SK-N-SH (cell line): ENCODE measurements at regions not wholly inside any gene's neighbourhood (a gene's known extent, or its start where the extent isn't known, plus 50 kb on each side); places are given as distances from the start of the nearest gene placed in this dataset.

Experiments used
- CTCF ChIA-PET: fragments of 300-600, 350-600 bp; formaldehyde crosslinking; extraction: SDS; loops from one replicate; lab custom pipeline; 2021; lab: Yijun Ruan, JAX
- POLR2A ChIA-PET: fragments of 350-600 bp; sonication (Branson Sonifier 250); formaldehyde crosslinking; extraction: SDS; loops from one replicate; lab custom pipeline; 2020; ENCODE audit warnings: antibody characterized with exemption, inconsistent platforms; lab: Yijun Ruan, JAX
- DNase-seq: peaks from one replicate; pipeline ENCODE4 v3.0.0; 2012
- H2AFZ ChIP-seq: fragments of 200-600 bp; sonication (generic); 2 replicates; pipeline ENCODE4 v1.8.1; 2016; ENCODE audit warnings: antibody characterized with exemption, mild to moderate bottlenecking, low read depth
- H3F3A ChIP-seq: fragments of 200-600 bp; sonication (generic); replicated peaks from 2 replicates; pipeline ENCODE3; 2016; ENCODE audit warnings: antibody characterized with exemption, mild to moderate bottlenecking; ENCODE audit not compliant: insufficient read depth
- H3K27ac ChIP-seq, 2 experiments: fragments of 200-500 bp in 1 of 2; fragments of 200-600 bp in 1 of 2; sonication (Bioruptor generic) in 1 of 2; sonication (generic), shearing (Covaris generic) in 1 of 2; 2 replicates each; pipeline versions ENCODE4 v1.5.1 to v1.6.1; 2014 to 2016; ENCODE audit warnings: low read depth in 2 of 2, inconsistent platforms in 1 of 2, low read length in 1 of 2, mild to moderate bottlenecking in 1 of 2, mixed read lengths in 1 of 2
- H3K27me3 ChIP-seq: fragments of 200-600 bp; sonication (generic), shearing (Covaris generic); 2 replicates; pipeline ENCODE4 v1.6.1; 2016; ENCODE audit warnings: mixed run types; ENCODE audit not compliant: insufficient read depth
- H3K36me3 ChIP-seq, 2 experiments: fragments of 200-500 bp in 1 of 2; fragments of 200-600 bp in 1 of 2; sonication (Bioruptor generic) in 1 of 2; sonication (generic) in 1 of 2; replicated peaks in 1 of 2; 2 replicates each; pipeline versions ENCODE3 to v1.5.1; 2014 to 2016; ENCODE audit warnings: low read length in 1 of 2, mild to moderate bottlenecking in 1 of 2; ENCODE audit not compliant: insufficient read depth in 2 of 2, control insufficient read depth in 1 of 2
- H3K4me1 ChIP-seq, 2 experiments: fragments of 200-500 bp in 1 of 2; fragments of 200-600 bp in 1 of 2; sonication (Bioruptor generic) in 1 of 2; sonication (generic), shearing (Covaris generic) in 1 of 2; 2 replicates each; pipeline versions ENCODE4 v1.5.1 to v1.6.1; 2014 to 2016; ENCODE audit warnings: low read depth in 1 of 2, low read length in 1 of 2, mixed run types in 1 of 2; ENCODE audit not compliant: insufficient read depth in 2 of 2, control insufficient read depth in 1 of 2
- H3K4me2 ChIP-seq: fragments of 200-600 bp; sonication (generic), shearing (Covaris generic); 2 replicates; pipeline ENCODE4 v1.6.1; 2017; ENCODE audit warnings: mixed run types
- H3K4me3 ChIP-seq, 2 experiments: fragments of 200-500 bp in 1 of 2; fragments of 200-600 bp in 1 of 2; sonication (Bioruptor generic) in 1 of 2; sonication (generic), shearing (Covaris generic) in 1 of 2; 2 replicates each; pipeline versions ENCODE4 v1.5.1 to v1.8.1; 2014 to 2016; ENCODE audit warnings: low read depth in 2 of 2, inconsistent platforms in 1 of 2, low read length in 1 of 2, mild to moderate bottlenecking in 1 of 2, mixed read lengths in 1 of 2, moderate library complexity in 1 of 2
- H3K79me2 ChIP-seq: fragments of 200-600 bp; sonication (generic); 2 replicates; pipeline ENCODE4 v1.8.1; 2017; ENCODE audit warnings: mild to moderate bottlenecking; ENCODE audit not compliant: insufficient read depth
- H3K9ac ChIP-seq: fragments of 200-600 bp; sonication (generic); 2 replicates; pipeline ENCODE4 v1.6.1; 2017; ENCODE audit warnings: mixed run types
- H3K9me2 ChIP-seq: fragments of 200-600 bp; sonication (generic); 2 replicates; pipeline ENCODE4 v1.6.1; 2017; ENCODE audit warnings: mixed run types
- H3K9me3 ChIP-seq: fragments of 200-600 bp; sonication (generic); 2 replicates; pipeline ENCODE4 v1.6.1; 2017; ENCODE audit warnings: mixed run types, mild to moderate bottlenecking, moderate library complexity
- H4K20me1 ChIP-seq: fragments of 200-600 bp; sonication (generic); 2 replicates; pipeline ENCODE4 v1.6.1; 2017; ENCODE audit warnings: mild to moderate bottlenecking, mixed run types; ENCODE audit not compliant: insufficient read depth
- ELF1 ChIP-seq: IDR thresholded peaks from 2 replicates; pipeline ENCODE4 v1.4.0; 2012
- FOSL2 ChIP-seq: IDR thresholded peaks from 2 replicates; pipeline ENCODE4 v1.4.0; 2012; ENCODE audit warnings: low read depth, mild to moderate bottlenecking, moderate library complexity, borderline replicate concordance
- RFX5 ChIP-seq: IDR thresholded peaks from 2 replicates; pipeline ENCODE4 v1.6.1; 2012; ENCODE audit warnings: mild to moderate bottlenecking, improper control_type of control experiment, low read length
- SMC3 ChIP-seq: IDR thresholded peaks from 2 replicates; pipeline ENCODE4 v1.6.1; 2012; ENCODE audit warnings: low read depth, low read length, improper control_type of control experiment
- YY1 ChIP-seq: IDR thresholded peaks from 2 replicates; pipeline ENCODE4 v1.4.0; 2012; ENCODE audit warnings: low read depth, mild to moderate bottlenecking
- WGBS: methylation state at CpG from one replicate; pipeline ENCODE4 v1.1.6; 2017; ENCODE audit warnings: low lambda C conversion rate; 5-methylcytosine and 5-hydroxymethylcytosine counted together
- TF ChIP-seq, protein P1 (sequence below): fragments of 150-350 bp; IDR thresholded peaks from 2 replicates; pipeline ENCODE4 v1.6.1; 2016; ENCODE audit warnings: mild to moderate bottlenecking, low read depth, low read length
- TF ChIP-seq, protein P2 (sequence below): IDR thresholded peaks from 2 replicates; pipeline ENCODE4; 2012

DNA sequence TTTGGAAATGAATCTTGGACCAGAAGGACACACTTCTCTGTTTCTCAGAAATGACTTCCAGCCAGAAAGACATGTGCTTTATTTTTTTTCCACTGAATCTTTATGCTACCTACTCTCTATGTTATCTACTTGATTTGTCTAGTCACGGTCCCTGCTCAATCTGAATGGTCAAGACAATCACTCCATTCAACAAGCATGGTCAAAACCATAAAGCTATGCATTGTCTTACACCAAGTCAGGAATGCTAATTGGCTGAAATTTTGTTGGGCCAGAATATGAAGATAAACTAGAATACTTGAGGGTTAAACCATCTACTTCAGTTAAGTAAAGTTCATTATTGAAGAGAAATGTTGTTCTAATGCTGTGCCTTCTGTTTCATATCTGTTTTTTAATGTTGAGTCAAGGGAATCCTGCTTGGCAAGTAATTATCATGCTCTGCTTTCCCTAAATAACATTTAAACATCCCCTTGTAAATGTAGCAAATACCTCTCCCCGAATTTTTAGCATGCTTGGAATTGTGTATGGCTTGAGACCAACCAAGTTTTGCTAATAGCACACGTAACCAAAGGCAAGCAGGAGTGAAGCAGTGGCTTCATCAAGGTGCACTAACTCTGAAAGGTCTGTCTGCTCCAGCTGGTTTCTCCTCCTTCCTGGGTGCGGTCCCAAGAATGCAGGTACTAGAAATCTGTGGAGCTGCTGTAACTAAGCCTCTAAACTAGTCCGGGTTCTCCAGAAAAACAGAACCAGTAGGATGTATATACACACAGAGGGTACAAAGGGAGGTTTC is 190.3 kb upstream of the CDYL start:
- Histone ChIP-seq H3K27me3 (peaks cover 4% of the 10 kb centered on the region; the same call in 1 of the 2 replicates), H3K9me2 (no peaks in the 10 kb centered on the region), H3K27ac (no peak overlapping the region), H3K4me3 (no peak overlapping the region), H3K79me2 (no peaks in the 10 kb centered on the region), H3K4me2 (no peak overlapping the region), H3K36me3 (no peaks in the 10 kb centered on the region), H4K20me1 (no peaks in the 10 kb centered on the region), H3F3A (peaks cover 3% of the 10 kb centered on the region), H3K9ac (no peak overlapping the region), H3K4me1 (no peaks in the 10 kb centered on the region), H3K9me3 (no peaks in the 10 kb centered on the region), H2AFZ (no peak overlapping the region)
- DNase-seq = no peak
- 11% methylated on average over 5 of the region's 5 CpGs for WGBS
- TF ChIP-seq, protein P1, sequence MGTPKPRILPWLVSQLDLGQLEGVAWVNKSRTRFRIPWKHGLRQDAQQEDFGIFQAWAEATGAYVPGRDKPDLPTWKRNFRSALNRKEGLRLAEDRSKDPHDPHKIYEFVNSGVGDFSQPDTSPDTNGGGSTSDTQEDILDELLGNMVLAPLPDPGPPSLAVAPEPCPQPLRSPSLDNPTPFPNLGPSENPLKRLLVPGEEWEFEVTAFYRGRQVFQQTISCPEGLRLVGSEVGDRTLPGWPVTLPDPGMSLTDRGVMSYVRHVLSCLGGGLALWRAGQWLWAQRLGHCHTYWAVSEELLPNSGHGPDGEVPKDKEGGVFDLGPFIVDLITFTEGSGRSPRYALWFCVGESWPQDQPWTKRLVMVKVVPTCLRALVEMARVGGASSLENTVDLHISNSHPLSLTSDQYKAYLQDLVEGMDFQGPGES = no peak
- TF ChIP-seq YY1 = no peak
- no peak for TF ChIP-seq RFX5
- POLR2A ChIA-PET = no interaction called here
- CTCF ChIA-PET = no interaction called here

- H2AFZ ChIP-seq = no peak overlapping the region
- WGBS = 7% methylated on average over 5 of the region's 5 CpGs
- H3K36me3 ChIP-seq = no peaks in the 10 kb centered on the region
- peaks cover 3% of the 10 kb centered on the region for H3F3A ChIP-seq
- POLR2A ChIA-PET = no interaction called here
- CTCF ChIA-PET = no interaction called here
- no peak overlapping the region for H3K4me2 ChIP-seq
- H3K4me1 ChIP-seq = no peaks in the 10 kb centered on the region
- H3K27me3 ChIP-seq = peaks cover 4% of the 10 kb centered on the region; the same call in 1 of the 2 replicates
- no peak for DNase-seq
- H3K4me3 ChIP-seq = no peak overlapping the region
- no peaks in the 10 kb centered on the region for H3K9me3 ChIP-seq
- H3K79me2 ChIP-seq = no peaks in the 10 kb centered on the region
- H3K9me2 ChIP-seq = no peaks in the 10 kb centered on the region
- TF ChIP-seq FOSL2 (no peak), RFX5 (no peak), ELF1 (no peak), SMC3 (no peak)
- TF ChIP-seq, protein P2, sequence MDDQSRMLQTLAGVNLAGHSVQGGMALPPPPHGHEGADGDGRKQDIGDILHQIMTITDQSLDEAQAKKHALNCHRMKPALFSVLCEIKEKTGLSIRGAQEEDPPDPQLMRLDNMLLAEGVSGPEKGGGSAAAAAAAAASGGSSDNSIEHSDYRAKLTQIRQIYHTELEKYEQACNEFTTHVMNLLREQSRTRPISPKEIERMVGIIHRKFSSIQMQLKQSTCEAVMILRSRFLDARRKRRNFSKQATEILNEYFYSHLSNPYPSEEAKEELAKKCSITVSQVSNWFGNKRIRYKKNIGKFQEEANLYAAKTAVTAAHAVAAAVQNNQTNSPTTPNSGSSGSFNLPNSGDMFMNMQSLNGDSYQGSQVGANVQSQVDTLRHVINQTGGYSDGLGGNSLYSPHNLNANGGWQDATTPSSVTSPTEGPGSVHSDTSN = no peak
- TF ChIP-seq, all 33 proteins: peak for 0
- H3K9ac ChIP-seq = no peak overlapping the region
- H3K27ac ChIP-seq = no peak overlapping the region
- no peaks in the 10 kb centered on the region for H4K20me1 ChIP-seq
Observed at GRCh38 chr6:4584801-4585200, 191.4 kb upstream of the CDYL start.
